HepG2 (cell line): ENCODE measurements at regions not wholly inside any gene's neighbourhood (a gene's known extent, or its start where the extent isn't known, plus 50 kb on each side); places are given as distances from the start of the nearest gene placed in this dataset.

Source experiments
- FOXK1 ChIP-seq: sonication (generic); formaldehyde crosslinking; IDR thresholded peaks from 2 replicates; pipeline ENCODE4 v1.4.0; 2020; ENCODE audit warnings: low read depth, missing genetic modification reagents, borderline replicate concordance
- HNRNPL ChIP-seq: fragments of 200-400 bp; formaldehyde crosslinking; IDR thresholded peaks from 2 replicates; pipeline ENCODE4 v1.6.1; 2017; ENCODE audit warnings: mild to moderate bottlenecking, low read depth, low read length
- MXI1 ChIP-seq: IDR thresholded peaks from 3 replicates; pipeline ENCODE4 v1.6.1; 2012; ENCODE audit warnings: low read depth, low read length, inconsistent platforms, borderline replicate concordance
- NFRKB ChIP-seq: fragments of 450-650 bp; IDR thresholded peaks from 2 replicates; pipeline ENCODE4 v1.6.1; 2017
- SP1 ChIP-seq, 2 experiments: fragments of 450-650 bp in 1 of 2; sonication (generic) in 1 of 2; formaldehyde crosslinking in 1 of 2; IDR thresholded peaks; 2 replicates each; pipeline versions ENCODE4 v1.4.0 to v1.6.1; 2016 to 2020; ENCODE audit warnings: missing genetic modification reagents in 1 of 2
- SP4 ChIP-seq: sonication (generic); formaldehyde crosslinking; IDR thresholded peaks from 2 replicates; pipeline ENCODE4 v1.8.1; 2023; ENCODE audit warnings: mild to moderate bottlenecking, missing genetic modification reagents
- TARDBP ChIP-seq: sonication (generic); formaldehyde crosslinking; IDR thresholded peaks from 2 replicates; pipeline ENCODE4 v1.8.0; 2022; ENCODE audit warnings: mild to moderate bottlenecking, missing genetic modification reagents
- YY1 ChIP-seq: IDR thresholded peaks from 2 replicates; pipeline ENCODE4 v1.6.1; 2011; ENCODE audit warnings: low read length, low read depth, moderate library complexity, mild to moderate bottlenecking; ENCODE audit not compliant: insufficient read depth, insufficient replicate concordance
- ZFP36 ChIP-seq: fragments of 150-350 bp; IDR thresholded peaks from 2 replicates; pipeline ENCODE4 v1.6.1; 2018; ENCODE audit warnings: borderline replicate concordance, low read length, low read depth; ENCODE audit not compliant: partially characterized antibody
- ZNF773 ChIP-seq: sonication (generic); formaldehyde crosslinking; IDR thresholded peaks from 2 replicates; pipeline ENCODE4 v1.4.0; 2020; ENCODE audit warnings: missing genetic modification reagents, borderline replicate concordance
- TF ChIP-seq, protein P1 (sequence below): sonication (generic); formaldehyde crosslinking; IDR thresholded peaks from 2 replicates; pipeline ENCODE4 v1.5.0; 2020; ENCODE audit warnings: mild to moderate bottlenecking, missing genetic modification reagents, moderate library complexity
- TF ChIP-seq, protein P2 (sequence below): IDR thresholded peaks from 2 replicates; pipeline ENCODE4 v1.6.1; 2016; ENCODE audit warnings: low read depth, missing genetic modification reagents, missing compliant biosample characterization
- TF ChIP-seq, protein P3 (sequence below): sonication (generic); formaldehyde crosslinking; IDR thresholded peaks from 2 replicates; pipeline ENCODE4 v1.4.0; 2020; ENCODE audit warnings: missing genetic modification reagents
- TF ChIP-seq, protein P4 (sequence below): sonication (generic); formaldehyde crosslinking; IDR thresholded peaks from 2 replicates; pipeline ENCODE4 v1.5.0; 2020; ENCODE audit warnings: missing genetic modification reagents

DNA sequence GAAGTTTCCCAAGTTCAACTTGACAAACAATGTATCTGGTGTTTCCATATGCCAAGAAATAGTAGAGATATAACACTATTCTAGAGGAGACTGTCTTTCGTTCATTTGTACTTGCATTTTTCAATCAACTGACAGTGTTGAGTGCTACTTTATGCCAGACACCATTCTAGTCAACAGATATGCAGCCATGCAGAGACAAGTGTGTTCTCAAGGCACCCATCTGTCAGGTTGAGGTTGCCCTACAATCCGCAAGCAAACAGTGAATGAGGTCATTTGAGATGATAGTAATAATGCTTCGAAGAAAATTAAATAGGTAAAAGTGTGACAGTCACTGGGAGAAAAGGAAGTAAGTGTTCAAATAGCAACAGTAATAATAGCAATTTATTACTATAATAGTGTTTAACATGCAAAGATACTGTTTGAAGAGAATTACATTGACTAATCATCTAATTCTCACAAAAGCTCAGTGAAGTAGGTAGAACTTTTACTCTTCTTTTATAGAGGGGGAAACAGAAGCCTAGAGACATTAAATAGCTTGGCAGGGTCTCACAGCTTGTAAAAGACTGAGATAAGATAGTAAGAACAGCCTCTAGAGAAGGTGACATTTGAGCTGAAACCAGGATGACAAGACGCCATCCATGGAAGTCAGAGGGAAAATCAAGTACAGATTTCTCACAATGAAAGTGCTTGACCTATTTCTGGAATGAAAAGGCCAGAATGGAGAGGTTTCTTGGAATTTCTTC, 936.9 kb downstream of the SORCS3 start:
- no peak for TF ChIP-seq SP1 (IDR thresholded peaks at IDR 0.05)
- TF ChIP-seq SP1 (CRISPR knock-in tag; IDR thresholded peaks at IDR 0.05) = no peak
- TF ChIP-seq, protein P1, sequence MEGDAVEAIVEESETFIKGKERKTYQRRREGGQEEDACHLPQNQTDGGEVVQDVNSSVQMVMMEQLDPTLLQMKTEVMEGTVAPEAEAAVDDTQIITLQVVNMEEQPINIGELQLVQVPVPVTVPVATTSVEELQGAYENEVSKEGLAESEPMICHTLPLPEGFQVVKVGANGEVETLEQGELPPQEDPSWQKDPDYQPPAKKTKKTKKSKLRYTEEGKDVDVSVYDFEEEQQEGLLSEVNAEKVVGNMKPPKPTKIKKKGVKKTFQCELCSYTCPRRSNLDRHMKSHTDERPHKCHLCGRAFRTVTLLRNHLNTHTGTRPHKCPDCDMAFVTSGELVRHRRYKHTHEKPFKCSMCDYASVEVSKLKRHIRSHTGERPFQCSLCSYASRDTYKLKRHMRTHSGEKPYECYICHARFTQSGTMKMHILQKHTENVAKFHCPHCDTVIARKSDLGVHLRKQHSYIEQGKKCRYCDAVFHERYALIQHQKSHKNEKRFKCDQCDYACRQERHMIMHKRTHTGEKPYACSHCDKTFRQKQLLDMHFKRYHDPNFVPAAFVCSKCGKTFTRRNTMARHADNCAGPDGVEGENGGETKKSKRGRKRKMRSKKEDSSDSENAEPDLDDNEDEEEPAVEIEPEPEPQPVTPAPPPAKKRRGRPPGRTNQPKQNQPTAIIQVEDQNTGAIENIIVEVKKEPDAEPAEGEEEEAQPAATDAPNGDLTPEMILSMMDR (CRISPR knock-in tag) = no peak
- no peak for TF ChIP-seq ZFP36
- TF ChIP-seq ZNF773 = no peak
- TF ChIP-seq, protein P2, sequence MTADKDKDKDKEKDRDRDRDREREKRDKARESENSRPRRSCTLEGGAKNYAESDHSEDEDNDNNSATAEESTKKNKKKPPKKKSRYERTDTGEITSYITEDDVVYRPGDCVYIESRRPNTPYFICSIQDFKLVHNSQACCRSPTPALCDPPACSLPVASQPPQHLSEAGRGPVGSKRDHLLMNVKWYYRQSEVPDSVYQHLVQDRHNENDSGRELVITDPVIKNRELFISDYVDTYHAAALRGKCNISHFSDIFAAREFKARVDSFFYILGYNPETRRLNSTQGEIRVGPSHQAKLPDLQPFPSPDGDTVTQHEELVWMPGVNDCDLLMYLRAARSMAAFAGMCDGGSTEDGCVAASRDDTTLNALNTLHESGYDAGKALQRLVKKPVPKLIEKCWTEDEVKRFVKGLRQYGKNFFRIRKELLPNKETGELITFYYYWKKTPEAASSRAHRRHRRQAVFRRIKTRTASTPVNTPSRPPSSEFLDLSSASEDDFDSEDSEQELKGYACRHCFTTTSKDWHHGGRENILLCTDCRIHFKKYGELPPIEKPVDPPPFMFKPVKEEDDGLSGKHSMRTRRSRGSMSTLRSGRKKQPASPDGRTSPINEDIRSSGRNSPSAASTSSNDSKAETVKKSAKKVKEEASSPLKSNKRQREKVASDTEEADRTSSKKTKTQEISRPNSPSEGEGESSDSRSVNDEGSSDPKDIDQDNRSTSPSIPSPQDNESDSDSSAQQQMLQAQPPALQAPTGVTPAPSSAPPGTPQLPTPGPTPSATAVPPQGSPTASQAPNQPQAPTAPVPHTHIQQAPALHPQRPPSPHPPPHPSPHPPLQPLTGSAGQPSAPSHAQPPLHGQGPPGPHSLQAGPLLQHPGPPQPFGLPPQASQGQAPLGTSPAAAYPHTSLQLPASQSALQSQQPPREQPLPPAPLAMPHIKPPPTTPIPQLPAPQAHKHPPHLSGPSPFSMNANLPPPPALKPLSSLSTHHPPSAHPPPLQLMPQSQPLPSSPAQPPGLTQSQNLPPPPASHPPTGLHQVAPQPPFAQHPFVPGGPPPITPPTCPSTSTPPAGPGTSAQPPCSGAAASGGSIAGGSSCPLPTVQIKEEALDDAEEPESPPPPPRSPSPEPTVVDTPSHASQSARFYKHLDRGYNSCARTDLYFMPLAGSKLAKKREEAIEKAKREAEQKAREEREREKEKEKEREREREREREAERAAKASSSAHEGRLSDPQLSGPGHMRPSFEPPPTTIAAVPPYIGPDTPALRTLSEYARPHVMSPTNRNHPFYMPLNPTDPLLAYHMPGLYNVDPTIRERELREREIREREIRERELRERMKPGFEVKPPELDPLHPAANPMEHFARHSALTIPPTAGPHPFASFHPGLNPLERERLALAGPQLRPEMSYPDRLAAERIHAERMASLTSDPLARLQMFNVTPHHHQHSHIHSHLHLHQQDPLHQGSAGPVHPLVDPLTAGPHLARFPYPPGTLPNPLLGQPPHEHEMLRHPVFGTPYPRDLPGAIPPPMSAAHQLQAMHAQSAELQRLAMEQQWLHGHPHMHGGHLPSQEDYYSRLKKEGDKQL (CRISPR knock-in tag) = no peak
- TF ChIP-seq NFRKB = no peak
- TF ChIP-seq TARDBP (CRISPR knock-in tag) = no peak
- TF ChIP-seq YY1 = no peak
- TF ChIP-seq, protein P3, sequence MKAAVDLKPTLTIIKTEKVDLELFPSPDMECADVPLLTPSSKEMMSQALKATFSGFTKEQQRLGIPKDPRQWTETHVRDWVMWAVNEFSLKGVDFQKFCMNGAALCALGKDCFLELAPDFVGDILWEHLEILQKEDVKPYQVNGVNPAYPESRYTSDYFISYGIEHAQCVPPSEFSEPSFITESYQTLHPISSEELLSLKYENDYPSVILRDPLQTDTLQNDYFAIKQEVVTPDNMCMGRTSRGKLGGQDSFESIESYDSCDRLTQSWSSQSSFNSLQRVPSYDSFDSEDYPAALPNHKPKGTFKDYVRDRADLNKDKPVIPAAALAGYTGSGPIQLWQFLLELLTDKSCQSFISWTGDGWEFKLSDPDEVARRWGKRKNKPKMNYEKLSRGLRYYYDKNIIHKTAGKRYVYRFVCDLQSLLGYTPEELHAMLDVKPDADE = no peak
- TF ChIP-seq SP4 = no peak
- TF ChIP-seq MXI1 = no peak
- TF ChIP-seq, protein P4, sequence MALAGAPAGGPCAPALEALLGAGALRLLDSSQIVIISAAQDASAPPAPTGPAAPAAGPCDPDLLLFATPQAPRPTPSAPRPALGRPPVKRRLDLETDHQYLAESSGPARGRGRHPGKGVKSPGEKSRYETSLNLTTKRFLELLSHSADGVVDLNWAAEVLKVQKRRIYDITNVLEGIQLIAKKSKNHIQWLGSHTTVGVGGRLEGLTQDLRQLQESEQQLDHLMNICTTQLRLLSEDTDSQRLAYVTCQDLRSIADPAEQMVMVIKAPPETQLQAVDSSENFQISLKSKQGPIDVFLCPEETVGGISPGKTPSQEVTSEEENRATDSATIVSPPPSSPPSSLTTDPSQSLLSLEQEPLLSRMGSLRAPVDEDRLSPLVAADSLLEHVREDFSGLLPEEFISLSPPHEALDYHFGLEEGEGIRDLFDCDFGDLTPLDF (CRISPR knock-in tag) = no peak
- TF ChIP-seq FOXK1 (CRISPR knock-in tag) = no peak
- no peak for TF ChIP-seq HNRNPL
